IMR-90 (cell line): ENCODE measurements at regions not wholly inside any gene's neighbourhood (a gene's known extent, or its start where the extent isn't known, plus 50 kb on each side); places are given as distances from the start of the nearest gene placed in this dataset.

ENCODE experiments used
- ATAC-seq: fragments of 200-7000 bp; cut with Tn5 transposase; 2 replicates; pipeline ENCODE4 v1.9.1; 2020; ENCODE audit warnings: low read depth, mild to moderate bottlenecking, moderate library complexity
- BruUV-seq: library from RNA; stranded (reverse); fragments of 400-500 nt; replicated peaks from 2 replicates; lab custom pipeline; 2021; lab: Mats Ljungman, UMichigan
- CTCF ChIA-PET: fragments of 300-600 bp; formaldehyde crosslinking; extraction: SDS; loops from one replicate; lab custom pipeline; 2021; ENCODE audit warnings: antibody characterized with exemption; lab: Yijun Ruan, JAX
- POLR2A ChIA-PET: fragments of 300-600 bp; sonication (Branson Sonifier 250); formaldehyde crosslinking; loops from one replicate; lab custom pipeline; 2022; ENCODE audit warnings: antibody characterized with exemption; ENCODE audit not compliant: unreplicated experiment; lab: Charles Lee
- DNase-seq: peaks from one replicate; pipeline ENCODE4 v3.0.0; 2013
- H2AFZ ChIP-seq: replicated peaks from 2 replicates; pipeline ENCODE3; 2013; ENCODE audit warnings: low read length, mild to moderate bottlenecking; ENCODE audit not compliant: poor library complexity
- H2AK5ac ChIP-seq: 2 replicates; pipeline ENCODE4 v1.6.1; 2013; ENCODE audit warnings: low read depth, low read length, inconsistent platforms
- H2AK9ac ChIP-seq: replicated peaks from 2 replicates; pipeline ENCODE3; 2013; ENCODE audit warnings: mild to moderate bottlenecking, low read depth, low read length, moderate library complexity; ENCODE audit not compliant: poor library complexity
- H2BK120ac ChIP-seq: 2 replicates; pipeline ENCODE4 v1.6.1; 2013; ENCODE audit warnings: low read depth, low read length, inconsistent platforms
- H2BK15ac ChIP-seq: 3 replicates; pipeline ENCODE4 v1.6.1; 2013; ENCODE audit warnings: low read depth, low read length, inconsistent platforms
- H2BK20ac ChIP-seq: 2 replicates; pipeline ENCODE4 v1.6.1; 2013; ENCODE audit warnings: low read depth, mild to moderate bottlenecking, inconsistent platforms, low read length, moderate library complexity
- H2BK5ac ChIP-seq: 2 replicates; pipeline ENCODE4 v1.6.1; 2013; ENCODE audit warnings: mild to moderate bottlenecking, low read depth, low read length, inconsistent platforms; ENCODE audit not compliant: poor library complexity, severe bottlenecking
- H3K14ac ChIP-seq: replicated peaks from 2 replicates; pipeline ENCODE4 v1.6.1; 2013; ENCODE audit warnings: low read depth, low read length, inconsistent platforms
- H3K18ac ChIP-seq: 2 replicates; pipeline ENCODE4 v1.6.1; 2013; ENCODE audit warnings: low read depth, low read length, control low read depth
- H3K23ac ChIP-seq: 2 replicates; pipeline ENCODE4 v1.6.1; 2013; ENCODE audit warnings: low read depth, low read length, inconsistent platforms
- H3K27ac ChIP-seq: 2 replicates; pipeline ENCODE4 v1.5.1; 2013; ENCODE audit warnings: mild to moderate bottlenecking, control low read depth, low read length; ENCODE audit not compliant: insufficient read depth
- H3K27me3 ChIP-seq: 2 replicates; pipeline ENCODE4 v1.6.1; 2013; ENCODE audit warnings: low read length; ENCODE audit not compliant: control insufficient read depth, insufficient read depth
- H3K36me3 ChIP-seq: 2 replicates; pipeline ENCODE4 v1.6.1; 2013; ENCODE audit warnings: low read length, mixed read lengths; ENCODE audit not compliant: control insufficient read depth, insufficient read depth
- H3K4ac ChIP-seq: 2 replicates; pipeline ENCODE4 v1.6.1; 2013; ENCODE audit warnings: low read depth, low read length, inconsistent platforms
- H3K4me1 ChIP-seq: 2 replicates; pipeline ENCODE4 v1.6.1; 2013; ENCODE audit warnings: low read length, mixed read lengths; ENCODE audit not compliant: control insufficient read depth, insufficient read depth
- H3K4me2 ChIP-seq: 2 replicates; pipeline ENCODE4 v1.6.1; 2013; ENCODE audit warnings: low read depth, mild to moderate bottlenecking, control low read depth, low read length, moderate library complexity
- H3K4me3 ChIP-seq: 2 replicates; pipeline ENCODE4 v1.5.1; 2013; ENCODE audit warnings: low read depth, mild to moderate bottlenecking, control low read depth, low read length, moderate library complexity; ENCODE audit not compliant: insufficient read depth
- H3K56ac ChIP-seq: 2 replicates; pipeline ENCODE4 v1.6.1; 2013; ENCODE audit warnings: low read length, inconsistent platforms; ENCODE audit not compliant: insufficient read depth; ENCODE audit errors: extremely low read depth
- H3K79me1 ChIP-seq, 2 experiments: 2 replicates each; pipeline ENCODE4 v1.6.1; 2013; ENCODE audit warnings: low read length in 2 of 2, inconsistent platforms in 1 of 2, low read depth in 1 of 2
- H3K9ac ChIP-seq: 2 replicates; pipeline ENCODE4 v1.6.1; 2013; ENCODE audit warnings: low read depth, low read length, control low read depth
- H3K9me1 ChIP-seq: 2 replicates; pipeline ENCODE4 v1.6.1; 2013; ENCODE audit warnings: low read length, inconsistent platforms; ENCODE audit not compliant: insufficient read depth
- H3K9me3 ChIP-seq: 2 replicates; pipeline ENCODE4 v1.6.1; 2013; ENCODE audit warnings: low read length; ENCODE audit not compliant: control insufficient read depth, insufficient read depth
- H4K20me1 ChIP-seq: 2 replicates; pipeline ENCODE4 v1.6.1; 2013; ENCODE audit warnings: low read length, inconsistent platforms; ENCODE audit not compliant: insufficient read depth
- H4K5ac ChIP-seq: 2 replicates; pipeline ENCODE4 v1.6.1; 2013; ENCODE audit warnings: mild to moderate bottlenecking, low read depth, low read length, control low read depth
- H4K8ac ChIP-seq, 2 experiments: 2 replicates each; pipeline ENCODE4 v1.6.1; 2013; ENCODE audit warnings: low read depth in 2 of 2, low read length in 2 of 2, control low read depth in 1 of 2, inconsistent platforms in 1 of 2
- H4K91ac ChIP-seq: 2 replicates; pipeline ENCODE4 v1.6.1; 2013; ENCODE audit warnings: low read depth, low read length, inconsistent platforms; ENCODE audit not compliant: insufficient read depth
- BHLHE40 ChIP-seq: fragments of 150-350 bp; IDR thresholded peaks from 2 replicates; pipeline ENCODE4 v1.6.1; 2016; ENCODE audit warnings: mild to moderate bottlenecking, low read depth, low read length
- CEBPB ChIP-seq: IDR thresholded peaks from 2 replicates; pipeline ENCODE4 v1.6.1; 2012; ENCODE audit warnings: low read depth, low read length, improper control_type of control experiment
- FOS ChIP-seq: fragments of 150-350 bp; IDR thresholded peaks from 2 replicates; pipeline ENCODE4 v1.6.1; 2016; ENCODE audit warnings: low read depth, low read length
- MAFK ChIP-seq: IDR thresholded peaks from 2 replicates; pipeline ENCODE4 v1.6.1; 2012; ENCODE audit warnings: low read depth, low read length, improper control_type of control experiment
- MXI1 ChIP-seq: IDR thresholded peaks from 2 replicates; pipeline ENCODE4 v1.6.1; 2012; ENCODE audit warnings: low read depth, mild to moderate bottlenecking, low read length, moderate library complexity, borderline replicate concordance
- RCOR1 ChIP-seq: IDR thresholded peaks from 2 replicates; pipeline ENCODE4 v1.6.1; 2012; ENCODE audit warnings: mild to moderate bottlenecking, low read length, improper control_type of control experiment; ENCODE audit not compliant: insufficient replicate concordance
- RFX5 ChIP-seq: IDR thresholded peaks from 2 replicates; pipeline ENCODE4 v1.8.0; 2012; ENCODE audit warnings: low read depth, mild to moderate bottlenecking, low read length, moderate library complexity
- WGBS, 2 experiments: methylation state at CpG; one replicate each; pipeline versions ENCODE4 v1.1.5 to v1.1.7; 2013; ENCODE audit warnings: missing lambda C conversion rate in 2 of 2; ENCODE audit not compliant: insufficient read length in 1 of 2; ENCODE audit errors: extremely low coverage in 2 of 2; 5-methylcytosine and 5-hydroxymethylcytosine counted together
- dilution Hi-C: fragments of 300-500 bp; cut with HindIII; formaldehyde crosslinking; loops from one replicate; pipeline ENCODE4 v1.14.3; 2018; ENCODE audit warnings: low sequenced_read_pairs; ENCODE audit not compliant: unreplicated experiment
- in situ Hi-C: fragments of 300-500 bp; cut with MboI; formaldehyde crosslinking; loops from 3 replicates; pipeline ENCODE4 v1.14.3; 2019; ENCODE audit warnings: low sequenced_read_pairs, inconsistent platforms, mixed read lengths
- intact Hi-C: fragments of 100-400 bp; cut with micrococcal nuclease; formaldehyde crosslinking; loops from 2 replicates; pipeline ENCODE4 v1.10.0; 2022
- TF ChIP-seq, protein P1 (sequence below): fragments of 150-350 bp; IDR thresholded peaks from 2 replicates; pipeline ENCODE4 v1.6.1; 2017; ENCODE audit warnings: mild to moderate bottlenecking, antibody characterized with exemption, low read length, low read depth
- TF ChIP-seq, protein P2 (sequence below): conservative IDR thresholded peaks from 2 replicates; pipeline ENCODE4 v1.5.1; 2012; ENCODE audit warnings: mild to moderate bottlenecking, low read depth, low read length, improper control_type of control experiment

DNA sequence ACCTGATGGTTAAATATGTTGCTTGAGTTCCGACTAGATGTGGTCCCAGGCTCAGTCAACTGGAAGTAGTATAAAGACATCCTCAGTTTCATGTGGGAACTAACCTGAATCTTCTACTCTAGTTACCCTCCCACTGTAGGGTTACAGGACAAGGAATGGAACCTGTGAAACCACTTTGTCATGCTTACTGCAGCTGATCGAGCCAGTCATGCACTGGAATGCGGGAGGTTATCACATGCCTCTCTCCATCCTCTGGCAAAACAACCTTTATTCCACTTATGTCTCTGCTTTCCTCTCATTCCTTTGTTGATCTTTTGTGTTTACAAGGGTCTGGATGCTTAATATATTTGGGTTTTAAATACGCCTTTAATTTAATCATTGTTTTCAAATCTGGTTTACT is 111.9 kb upstream of the DDHD1 start:
- no CpG with 5 or more reads among the region's 4 CpGs for WGBS, 2 experiments
- Histone ChIP-seq H3K23ac (no peak overlapping the region), H3K9me1 (no peaks in the 10 kb centered on the region), H3K79me1 (no peaks in the 10 kb centered on the region), H3K9ac (no peak overlapping the region), H3K4me1 (no peaks in the 10 kb centered on the region), H2BK120ac (no peak overlapping the region), H3K27ac (no peak overlapping the region), H4K20me1 (no peaks in the 10 kb centered on the region), H4K8ac (no peak overlapping the region), H3K4ac (no peak overlapping the region), H3K14ac (no peak overlapping the region), H3K56ac (no peak overlapping the region), H2AK9ac (no peak overlapping the region), H2AFZ (no peak overlapping the region), H3K9me3 (0 out of 2 replicates have a peak, but pooled peaks cover 2% of the 10 kb centered on the region), H2BK15ac (no peak overlapping the region), H3K4me3 (no peak overlapping the region), H2BK5ac (no peak overlapping the region), H2BK20ac (no peak overlapping the region), H2AK5ac (no peak overlapping the region), H3K27me3 (no peaks in the 10 kb centered on the region; the same call in 1 of the 2 replicates), H3K18ac (no peak overlapping the region), H4K5ac (no peak overlapping the region), H4K91ac (no peak overlapping the region), H3K36me3 (no peaks in the 10 kb centered on the region), H3K4me2 (no peak overlapping the region)
- in situ Hi-C loops (no loop called here), intact Hi-C loops (no loop called here), dilution Hi-C loops (no loop called here)
- no peak for TF ChIP-seq MAFK
- TF ChIP-seq MXI1: no peak
- TF ChIP-seq, protein P1, sequence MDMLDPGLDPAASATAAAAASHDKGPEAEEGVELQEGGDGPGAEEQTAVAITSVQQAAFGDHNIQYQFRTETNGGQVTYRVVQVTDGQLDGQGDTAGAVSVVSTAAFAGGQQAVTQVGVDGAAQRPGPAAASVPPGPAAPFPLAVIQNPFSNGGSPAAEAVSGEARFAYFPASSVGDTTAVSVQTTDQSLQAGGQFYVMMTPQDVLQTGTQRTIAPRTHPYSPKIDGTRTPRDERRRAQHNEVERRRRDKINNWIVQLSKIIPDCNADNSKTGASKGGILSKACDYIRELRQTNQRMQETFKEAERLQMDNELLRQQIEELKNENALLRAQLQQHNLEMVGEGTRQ: no peak
- no peak for TF ChIP-seq BHLHE40
- no peak for TF ChIP-seq RFX5
- no peak for TF ChIP-seq RCOR1
- no peak for TF ChIP-seq CEBPB
- no peak for TF ChIP-seq FOS
- TF ChIP-seq, protein P2, sequence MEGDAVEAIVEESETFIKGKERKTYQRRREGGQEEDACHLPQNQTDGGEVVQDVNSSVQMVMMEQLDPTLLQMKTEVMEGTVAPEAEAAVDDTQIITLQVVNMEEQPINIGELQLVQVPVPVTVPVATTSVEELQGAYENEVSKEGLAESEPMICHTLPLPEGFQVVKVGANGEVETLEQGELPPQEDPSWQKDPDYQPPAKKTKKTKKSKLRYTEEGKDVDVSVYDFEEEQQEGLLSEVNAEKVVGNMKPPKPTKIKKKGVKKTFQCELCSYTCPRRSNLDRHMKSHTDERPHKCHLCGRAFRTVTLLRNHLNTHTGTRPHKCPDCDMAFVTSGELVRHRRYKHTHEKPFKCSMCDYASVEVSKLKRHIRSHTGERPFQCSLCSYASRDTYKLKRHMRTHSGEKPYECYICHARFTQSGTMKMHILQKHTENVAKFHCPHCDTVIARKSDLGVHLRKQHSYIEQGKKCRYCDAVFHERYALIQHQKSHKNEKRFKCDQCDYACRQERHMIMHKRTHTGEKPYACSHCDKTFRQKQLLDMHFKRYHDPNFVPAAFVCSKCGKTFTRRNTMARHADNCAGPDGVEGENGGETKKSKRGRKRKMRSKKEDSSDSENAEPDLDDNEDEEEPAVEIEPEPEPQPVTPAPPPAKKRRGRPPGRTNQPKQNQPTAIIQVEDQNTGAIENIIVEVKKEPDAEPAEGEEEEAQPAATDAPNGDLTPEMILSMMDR: no peak
- CTCF ChIA-PET: no interaction called here
- POLR2A ChIA-PET: no interaction called here
- ATAC-seq (no peak), DNase-seq (no peak)
- BruUV-seq: no TSS peak
